ENCODE measurements at regions not wholly inside any gene's neighbourhood (a gene's known extent, or its start where the extent isn't known, plus 50 kb on each side); places are given as distances from the start of the nearest gene placed in this dataset.
"Not testable (repeated sequence)": the region's sequence is repeated elsewhere in the genome, so short reads cannot be mapped to it uniquely, and the experiment has no call there.

DNA sequence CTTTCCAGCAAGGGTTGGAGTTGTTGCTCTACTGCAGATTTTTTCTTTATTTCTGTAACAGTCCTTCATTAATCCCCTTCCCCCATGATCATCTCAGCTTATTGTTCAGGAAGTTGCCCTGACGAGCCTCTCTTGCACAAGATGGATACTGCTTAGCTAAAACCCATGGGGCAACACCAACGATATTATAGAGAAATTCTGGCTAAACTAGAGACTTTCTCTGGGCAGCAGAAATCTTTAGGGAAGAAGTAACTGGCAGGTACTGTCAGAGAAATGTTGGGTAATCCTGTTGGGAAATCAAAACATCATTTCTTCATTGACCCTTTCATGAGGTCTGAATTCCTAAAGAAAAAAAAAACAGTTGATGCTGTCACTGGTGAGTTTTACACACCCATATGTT lies 921.3 kb downstream of the NLGN4X start:
- FAIRE-seq (no peak), DNase-seq (ENCODE audit: low spot score) (no peak)

GRCh38 chrX:5306654-5307121 lies 922.0 kb downstream of the NLGN4X start:
- DNase-seq (ENCODE audit: low spot score) (no peak), FAIRE-seq (no peak)

- DNase-seq (ENCODE audit: low spot score) (no peak), FAIRE-seq (no peak)
These were observed 923.2 kb downstream of the NLGN4X start for GRCh38 chrX:5305452-5305851.

- DNase-seq (ENCODE audit: low spot score) (no peak), FAIRE-seq (no peak)
These were observed 933.7 kb downstream of the NLGN4X start for GRCh38 chrX:5295004-5295403.

DNA sequence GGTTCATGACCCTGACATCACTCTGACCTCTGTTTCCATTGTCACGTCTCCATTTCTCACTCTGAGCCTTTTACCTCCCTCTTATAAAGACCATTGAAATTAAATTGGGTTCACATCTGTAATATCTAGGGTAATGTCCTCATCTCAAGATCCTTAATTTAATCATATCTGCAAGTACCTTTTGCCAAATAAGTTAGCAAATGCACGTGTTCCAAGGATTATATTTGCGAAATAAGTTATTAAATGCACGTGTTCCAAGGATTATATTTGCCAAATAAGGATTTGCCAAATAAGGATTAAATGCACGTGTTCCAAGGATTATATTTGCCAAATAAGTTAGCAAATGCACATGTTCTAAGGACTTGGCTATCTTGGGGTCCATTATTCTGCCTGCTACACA lies 938.0 kb downstream of the NLGN4X start:
- DNase-seq (ENCODE audit: low spot score): no peak

GRCh38 chrX:5289949-5290348 lies 938.7 kb downstream of the NLGN4X start:
- not testable (repeated sequence) for FAIRE-seq; DNase-seq (ENCODE audit: low spot score)

More for the DNA sequence above, 938.0 kb downstream of the NLGN4X start:
- FAIRE-seq: no peak

- FAIRE-seq: no peak
- no peak for DNase-seq (ENCODE audit: low spot score)
These were observed 949.8 kb downstream of the NLGN4X start for GRCh38 chrX:5278908-5279307.

GRCh38 chrX:5265324-5265850 lies 963.3 kb downstream of the NLGN4X start:
- FAIRE-seq (no peak), DNase-seq (ENCODE audit: low spot score) (no peak)

GRCh38 chrX:5250106-5250505 lies 978.6 kb downstream of the NLGN4X start:
- DNase-seq (ENCODE audit: low spot score) (no peak), FAIRE-seq (no peak)

- no peak for DNase-seq (ENCODE audit: low spot score)
- FAIRE-seq: no peak
These were observed 986.4 kb downstream of the NLGN4X start for GRCh38 chrX:5242091-5242790.

DNA sequence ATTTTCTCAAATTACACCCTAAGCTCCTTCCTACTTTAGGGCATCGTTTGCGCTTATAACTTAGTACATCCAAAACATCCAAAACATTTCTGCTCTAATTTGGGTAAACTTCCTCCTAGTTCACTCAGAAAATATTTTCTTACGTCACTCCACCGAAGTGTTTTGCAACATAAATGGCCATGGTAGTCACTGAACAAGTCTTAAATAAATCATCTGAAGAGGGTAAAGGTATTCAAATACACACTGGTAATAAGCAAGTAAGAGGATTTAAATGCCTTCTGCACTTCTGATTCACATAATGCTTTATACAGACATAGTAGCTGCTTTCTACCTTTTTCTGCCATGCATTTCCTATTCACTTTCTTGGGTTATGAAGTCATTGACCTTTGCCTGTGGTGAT lies 991.9 kb downstream of the NLGN4X start:
- DNase-seq (ENCODE audit: low spot score) (no peak), FAIRE-seq (no peak)

- DNase-seq (ENCODE audit: low spot score) (peak; percentile 5), FAIRE-seq (no peak)
These were observed 992.6 kb downstream of the NLGN4X start for GRCh38 chrX:5236096-5236495.

DNA sequence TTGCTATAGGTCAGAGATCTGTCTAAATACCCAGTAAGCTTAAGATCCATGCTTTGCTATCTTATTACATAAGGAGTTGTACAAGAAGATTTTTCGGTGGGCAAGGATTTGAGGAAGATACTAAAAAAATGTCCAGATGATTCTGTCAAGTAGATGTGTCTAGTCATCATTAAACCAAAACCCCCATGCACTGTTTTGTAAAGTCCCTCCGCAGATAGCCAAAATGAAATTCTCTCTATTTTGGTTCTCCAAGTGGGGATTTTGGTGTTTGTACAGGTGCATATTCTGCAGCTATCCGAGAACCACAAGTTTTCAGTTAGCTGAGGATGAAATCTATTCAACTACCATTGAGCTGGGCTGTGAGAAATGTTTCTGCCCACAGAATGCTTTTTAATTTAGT lies 994.8 kb downstream of the NLGN4X start:
- no peak for DNase-seq (ENCODE audit: low spot score)
- FAIRE-seq: no peak

- DNase-seq (ENCODE audit: low spot score) (peak; percentile 1), FAIRE-seq (no peak)
These were observed 1008.2 kb downstream of the NLGN4X start for GRCh38 chrX:5220421-5220820.

DNA sequence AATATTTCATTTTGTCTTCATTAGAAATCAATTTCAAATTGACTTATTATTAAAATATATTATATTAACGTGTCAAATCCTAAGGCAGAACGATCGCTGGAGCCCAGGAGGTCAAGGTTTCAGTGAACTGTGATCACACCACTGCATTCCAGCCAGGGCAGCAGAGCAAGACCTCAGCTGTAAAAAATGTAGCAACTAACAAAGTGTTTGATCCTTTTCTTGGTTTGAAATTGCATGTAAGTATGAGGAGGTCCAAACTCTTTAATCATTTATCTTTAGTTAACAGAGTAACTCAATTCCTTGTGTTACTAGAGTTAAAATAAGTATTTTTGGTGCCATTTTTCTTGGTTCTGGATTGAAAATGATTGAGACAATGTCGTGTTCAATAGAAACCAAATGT lies 1033.9 kb downstream of the NLGN4X start:
- FAIRE-seq (no peak), DNase-seq (ENCODE audit: low spot score) (no peak)

DNA sequence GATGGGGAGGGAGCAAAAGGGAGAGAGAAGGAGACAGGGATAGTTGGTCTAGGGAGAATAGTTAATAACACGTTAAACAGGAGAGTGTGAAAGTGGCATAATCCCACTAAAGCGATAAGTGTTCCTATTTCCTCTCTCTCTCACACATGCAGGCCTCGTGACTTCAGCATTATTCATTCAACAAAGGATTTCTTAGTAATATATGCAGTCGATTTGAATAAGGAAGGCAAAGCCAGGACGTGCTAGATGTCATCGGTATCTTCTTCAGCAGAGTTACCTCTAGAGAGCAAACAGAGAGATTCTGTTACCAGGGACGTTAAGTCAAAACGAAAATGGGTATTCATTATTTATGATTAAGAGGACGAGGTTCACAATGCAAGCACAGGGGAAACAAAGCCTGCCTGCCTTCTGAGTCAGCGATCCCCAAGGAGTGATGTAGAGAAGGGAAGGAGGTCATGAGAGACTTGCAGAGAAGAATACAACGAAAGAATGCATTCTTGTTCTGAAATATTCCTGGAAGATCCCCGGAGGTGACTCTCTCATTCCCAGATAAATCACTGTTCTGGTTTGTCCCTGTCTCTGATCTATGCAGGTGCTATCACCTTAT lies 1048.4 kb downstream of the NLGN4X start:
- peak; percentile 0 for DNase-seq (ENCODE audit: low spot score)
- no peak for FAIRE-seq

GRCh38 chrX:5176766-5177165 lies 1051.9 kb downstream of the NLGN4X start:
- DNase-seq (ENCODE audit: low spot score) (no peak), FAIRE-seq (no peak)

DNA sequence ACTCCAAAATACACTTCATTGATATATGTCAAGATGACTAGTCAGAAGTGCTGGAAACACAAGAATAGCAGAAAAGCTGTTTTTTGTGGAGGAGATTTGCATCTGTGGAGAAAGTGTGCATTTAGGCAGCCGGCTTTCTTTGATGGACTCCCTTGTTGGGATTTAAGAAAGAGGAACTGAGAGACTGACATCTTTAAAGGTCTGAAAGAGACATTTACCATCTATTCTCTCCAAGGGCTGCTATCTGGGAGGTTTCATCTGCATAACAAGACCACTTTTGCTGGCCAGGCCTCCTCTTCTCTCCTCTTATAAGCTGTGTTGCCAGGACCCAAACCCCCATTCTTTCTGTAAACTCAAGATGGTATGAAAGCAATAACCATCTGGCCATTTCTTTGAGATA lies 1065.0 kb downstream of the NLGN4X start:
- DNase-seq (ENCODE audit: low spot score): no peak
- no peak for FAIRE-seq

DNA sequence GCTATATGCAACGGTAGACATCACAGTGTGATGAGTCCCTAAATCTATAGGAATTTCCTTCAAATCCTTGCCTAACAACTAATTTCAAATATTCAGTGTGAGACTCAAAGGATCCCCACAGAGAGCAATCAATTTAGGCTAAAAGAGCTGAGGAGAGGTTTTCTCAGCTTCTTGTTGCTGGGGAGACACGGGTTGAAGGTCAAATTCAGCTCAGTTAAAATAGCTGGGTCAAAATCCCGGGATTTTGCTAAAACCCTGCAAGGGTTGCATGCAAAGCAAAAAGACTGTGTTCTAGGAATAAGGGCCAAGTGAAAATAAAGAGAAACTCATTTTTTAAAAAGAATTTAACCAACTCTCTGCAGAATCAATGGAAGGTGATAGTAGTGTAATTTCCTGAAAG lies 1073.4 kb downstream of the NLGN4X start:
- DNase-seq (ENCODE audit: low spot score): no peak
- no peak for FAIRE-seq

DNA sequence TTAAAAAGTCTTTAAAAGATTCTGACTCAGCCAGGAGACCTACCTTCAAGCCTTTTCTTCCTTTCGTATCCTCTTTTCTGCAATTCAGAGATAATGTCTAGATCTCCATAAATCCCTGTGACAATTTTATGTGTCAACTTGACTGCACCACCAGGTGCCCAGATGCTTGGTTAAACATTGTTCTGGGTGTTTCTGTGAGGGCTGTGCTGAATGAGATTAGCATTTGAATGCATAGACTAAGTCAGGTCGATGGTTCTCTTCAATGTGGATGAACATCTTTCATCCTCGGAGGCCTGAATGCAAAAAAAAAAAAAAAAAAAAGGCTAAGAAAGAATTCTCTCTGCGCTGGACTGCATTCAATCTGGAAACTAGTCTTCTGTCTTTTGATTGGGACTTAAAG lies 1082.7 kb downstream of the NLGN4X start:
- DNase-seq (ENCODE audit: low spot score): no peak
- FAIRE-seq: no peak

DNA sequence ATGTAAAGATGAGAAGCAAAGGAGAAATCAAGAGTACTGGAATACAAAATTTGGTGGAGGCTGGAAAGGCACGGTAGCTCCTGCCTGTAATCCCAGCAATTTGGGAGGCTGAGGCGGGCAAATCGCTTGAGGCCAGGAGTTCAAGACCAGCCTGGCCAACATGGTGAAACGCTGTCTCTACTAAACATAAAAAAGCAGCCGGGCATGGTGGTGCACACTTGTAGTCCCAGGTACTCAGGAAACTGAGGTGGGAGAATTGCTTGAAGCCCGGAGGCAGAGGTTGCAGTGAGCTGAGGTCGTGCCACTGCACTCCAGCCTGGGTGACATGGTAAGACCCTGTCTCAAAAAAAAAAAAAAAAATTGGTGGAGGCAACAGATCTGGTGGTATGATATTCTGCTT lies 1086.0 kb downstream of the NLGN4X start:
- no peak for FAIRE-seq
- no peak for DNase-seq (ENCODE audit: low spot score)

GRCh38 chrX:5122181-5122678 lies 1106.4 kb downstream of the NLGN4X start:
- no peak for FAIRE-seq
- DNase-seq (ENCODE audit: low spot score): no peak

- FAIRE-seq (no peak), DNase-seq (ENCODE audit: low spot score) (no peak)
These were observed 1110.9 kb downstream of the NLGN4X start for GRCh38 chrX:5117816-5118215.

Measured in urothelium cell line (cell line).